ENCODE measurements at regions not wholly inside any gene's neighbourhood (a gene's known extent, or its start where the extent isn't known, plus 50 kb on each side); places are given as distances from the start of the nearest gene placed in this dataset.

- H3K9ac ChIP-seq, result no peak overlapping the region
- no peaks in the 10 kb centered on the region for H3K36me3 ChIP-seq
- no peak for TF ChIP-seq Cebpa-rat (IDR thresholded peaks at IDR 0.05)
- H3K4me2 ChIP-seq, result peak overlapping the region in 2 of 11 experiments; percentile 7 to 57; a peak in 2 of 22 replicates
- no peak overlapping the region for H3K27ac ChIP-seq
- no peaks in the 10 kb centered on the region for H4K20me1 ChIP-seq
- no peak overlapping the region for H3K4me3 ChIP-seq
- peaks cover 0 to 33% (median 9%) of the 10 kb centered on the region in 10 experiments; a peak in 13 of 20 replicates for H3K4me1 ChIP-seq
- no peaks in the 10 kb centered on the region for H3K27me3 ChIP-seq
- H3K9me3 ChIP-seq (replicated peaks in 1 of 11), result peaks cover 7 to 17% (median 10%) of the 10 kb centered on the region in 11 experiments; a peak in 16 of 22 replicates
Observed at GRCh38 chr4:102437111-102437510, 64.0 kb upstream of the NFKB1 start.

DNA sequence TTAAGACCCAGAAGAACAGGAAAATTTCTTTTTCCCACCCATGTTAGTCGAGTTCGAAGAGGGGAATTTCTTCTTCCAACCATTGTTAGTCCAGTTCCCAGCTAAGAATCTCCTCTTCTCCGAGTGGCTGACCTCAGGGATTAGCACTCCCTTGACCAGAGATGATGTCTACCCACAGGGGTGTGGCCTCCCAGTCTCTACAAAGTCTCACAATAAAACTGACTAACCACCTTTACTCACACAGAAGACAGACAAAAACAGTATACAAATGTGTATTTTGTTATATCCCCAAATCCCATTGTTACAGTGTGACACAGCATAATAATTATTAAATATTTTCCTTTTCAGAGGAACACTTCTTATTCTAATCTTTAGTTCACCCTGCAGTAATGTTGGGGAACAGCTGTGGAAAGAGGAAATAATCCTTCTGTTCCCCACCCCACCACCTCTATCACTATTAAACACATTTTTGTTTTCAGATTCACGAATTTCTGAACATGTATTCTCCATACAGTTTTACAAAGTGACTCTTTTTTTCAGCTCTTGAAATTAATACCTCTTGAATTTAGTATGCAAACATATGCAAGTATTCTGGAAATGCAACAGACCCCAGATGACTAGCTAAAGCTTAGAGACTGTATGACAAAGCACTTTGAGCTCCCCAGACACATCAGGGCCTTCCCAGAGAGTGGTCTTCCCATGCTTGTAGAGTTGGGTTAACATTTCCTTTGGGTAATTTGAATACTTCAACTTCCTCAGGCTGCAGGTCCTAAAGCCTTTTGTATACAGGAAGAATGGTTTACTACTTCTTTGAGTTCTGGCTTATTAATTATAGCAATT, 62.5 kb upstream of the NFKB1 start:
- Histone ChIP-seq H3K4me2 (peak overlapping the region in 8 of 11 experiments; percentile 2 to 75 (median 26); a peak in 10 of 22 replicates), H3K27me3 (no peaks in the 10 kb centered on the region), H3K4me1 (peaks cover 0 to 33% (median 9%) of the 10 kb centered on the region in 10 experiments; a peak in 13 of 20 replicates), H3K27ac (peak overlapping the region in 4 of 11 experiments; percentile 1 to 62 (median 27); a peak in 5 of 22 replicates), H3K9ac (0 out of 22 replicates have a peak overlapping the region, but pooled peaks of 1 of the 11 experiments have one; percentile 15), H3K4me3 (no peak overlapping the region), H4K20me1 (no peaks in the 10 kb centered on the region), H3K9me3 (replicated peaks in 1 of 11) (peaks cover 7 to 17% (median 10%) of the 10 kb centered on the region in 11 experiments; a peak in 16 of 22 replicates), H3K36me3 (no peaks in the 10 kb centered on the region)
- no peak for TF ChIP-seq Cebpa-rat (IDR thresholded peaks at IDR 0.05)

DNA sequence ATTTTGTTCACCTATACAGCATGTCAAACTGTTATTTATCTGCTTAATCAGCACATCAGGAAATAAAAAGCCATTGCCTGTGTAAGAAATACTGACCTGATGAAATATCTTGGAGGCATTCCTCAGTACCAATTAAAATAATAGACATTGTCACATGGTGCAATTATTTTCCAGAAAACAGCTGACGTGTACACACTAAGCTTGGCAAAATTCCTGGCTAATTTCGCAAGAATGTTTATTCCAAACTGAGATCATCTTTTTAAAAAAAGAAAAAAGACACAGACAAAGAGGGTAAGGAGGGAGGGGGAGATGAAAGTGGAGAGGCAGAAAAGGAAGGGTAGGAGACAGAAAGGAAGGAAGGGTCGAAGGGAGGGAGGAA, 61.9 kb upstream of the NFKB1 start:
- Histone ChIP-seq H3K9ac (no peak overlapping the region), H4K20me1 (no peaks in the 10 kb centered on the region), H3K4me2 (peak overlapping the region in 7 of 11 experiments; percentile 2 to 75 (median 33); a peak in 9 of 22 replicates), H3K27ac (peak overlapping the region in 4 of 11 experiments; percentile 1 to 62 (median 27); a peak in 5 of 22 replicates), H3K36me3 (no peaks in the 10 kb centered on the region), H3K4me1 (peaks cover 0 to 33% (median 9%) of the 10 kb centered on the region in 10 experiments; a peak in 13 of 20 replicates), H3K4me3 (no peak overlapping the region), H3K9me3 (replicated peaks in 1 of 11) (peaks cover 7 to 15% (median 10%) of the 10 kb centered on the region in 11 experiments; a peak in 16 of 22 replicates), H3K27me3 (no peaks in the 10 kb centered on the region)
- no peak for TF ChIP-seq Cebpa-rat (IDR thresholded peaks at IDR 0.05)

GRCh38 chr4:102439812-102440211, 61.3 kb upstream of the NFKB1 start:
- Histone ChIP-seq H4K20me1 (no peaks in the 10 kb centered on the region), H3K27me3 (no peaks in the 10 kb centered on the region), H3K36me3 (no peaks in the 10 kb centered on the region), H3K9me3 (replicated peaks in 1 of 11) (peaks cover 3 to 11% (median 6%) of the 10 kb centered on the region in 11 experiments; a peak in 16 of 22 replicates), H3K4me1 (peaks cover 0 to 33% (median 9%) of the 10 kb centered on the region in 10 experiments; a peak in 13 of 20 replicates), H3K9ac (no peak overlapping the region; a peak in 1 of 22 replicates), H3K4me2 (peak overlapping the region in 3 of 11 experiments; percentile 11 to 57 (median 54); a peak in 4 of 22 replicates), H3K4me3 (no peak overlapping the region), H3K27ac (peak overlapping the region in 2 of 11 experiments; percentile 40 to 62; a peak in 3 of 22 replicates)
- no peak for TF ChIP-seq Cebpa-rat (IDR thresholded peaks at IDR 0.05)

GRCh38 chr4:102440498-102440897, 60.7 kb upstream of the NFKB1 start:
- Histone ChIP-seq H3K36me3 (no peaks in the 10 kb centered on the region), H3K27me3 (no peaks in the 10 kb centered on the region), H3K27ac (peak overlapping the region in 1 of 11 experiments; percentile 62; a peak in 1 of 22 replicates), H3K9me3 (replicated peaks in 1 of 11) (peaks cover 0 to 4% (median 0%) of the 10 kb centered on the region in 11 experiments; a peak in 2 of 22 replicates), H3K9ac (no peak overlapping the region), H4K20me1 (no peaks in the 10 kb centered on the region), H3K4me2 (no peak overlapping the region), H3K4me1 (peaks cover 0 to 33% (median 9%) of the 10 kb centered on the region in 10 experiments; a peak in 13 of 20 replicates), H3K4me3 (no peak overlapping the region)
- TF ChIP-seq Cebpa-rat (IDR thresholded peaks at IDR 0.05), result no peak

- Histone ChIP-seq H3K9ac (no peak overlapping the region), H3K36me3 (no peaks in the 10 kb centered on the region), H3K27ac (no peak overlapping the region), H3K27me3 (no peaks in the 10 kb centered on the region), H3K4me3 (no peak overlapping the region), H3K4me1 (peaks cover 4 to 34% (median 13%) of the 10 kb centered on the region in 10 experiments; a peak in 19 of 20 replicates), H4K20me1 (no peaks in the 10 kb centered on the region), H3K9me3 (replicated peaks in 1 of 11) (no peaks in the 10 kb centered on the region), H3K4me2 (peak overlapping the region in 1 of 11 experiments; percentile 2; a peak in 1 of 22 replicates)
- no peak for TF ChIP-seq Cebpa-rat (IDR thresholded peaks at IDR 0.05)
Observed at GRCh38 chr4:102441978-102442911, 58.9 kb upstream of the NFKB1 start.

- no peak for TF ChIP-seq Cebpa-rat (IDR thresholded peaks at IDR 0.05)
- Histone ChIP-seq H3K9ac (no peak overlapping the region), H3K27me3 (no peaks in the 10 kb centered on the region), H3K4me3 (no peak overlapping the region), H3K9me3 (replicated peaks in 1 of 11) (no peaks in the 10 kb centered on the region), H4K20me1 (no peaks in the 10 kb centered on the region), H3K36me3 (no peaks in the 10 kb centered on the region), H3K27ac (no peak overlapping the region), H3K4me2 (no peak overlapping the region), H3K4me1 (peaks cover 9 to 19% (median 15%) of the 10 kb centered on the region in 10 experiments; a peak in 19 of 20 replicates)
Observed at GRCh38 chr4:102444752-102445151, 56.4 kb upstream of the NFKB1 start.

DNA sequence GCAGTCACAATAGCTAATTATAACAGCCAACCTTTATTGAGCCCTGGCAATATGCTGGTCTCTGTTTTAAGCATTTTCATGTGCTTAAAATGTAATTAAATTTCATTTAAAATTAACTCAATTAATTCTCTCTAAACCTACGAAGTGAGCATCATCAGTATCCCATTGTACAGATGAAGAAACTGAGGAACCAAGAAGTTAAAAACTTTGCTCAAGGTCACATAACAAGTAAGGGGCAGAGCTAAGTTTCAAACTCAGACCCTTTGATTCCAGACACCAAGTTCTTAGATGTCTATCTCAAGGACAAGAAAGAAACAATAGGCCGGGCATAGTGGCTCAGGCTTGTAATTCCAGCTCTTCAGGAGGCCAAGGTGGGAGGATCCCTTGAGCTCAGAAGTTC, 55.9 kb upstream of the NFKB1 start:
- Histone ChIP-seq H3K4me3 (no peak overlapping the region), H3K9ac (no peak overlapping the region), H3K27ac (no peak overlapping the region), H4K20me1 (no peaks in the 10 kb centered on the region), H3K9me3 (replicated peaks in 1 of 11) (no peaks in the 10 kb centered on the region), H3K36me3 (no peaks in the 10 kb centered on the region), H3K4me2 (no peak overlapping the region), H3K4me1 (peaks cover 9 to 15% (median 13%) of the 10 kb centered on the region in 10 experiments; a peak in 19 of 20 replicates), H3K27me3 (no peaks in the 10 kb centered on the region)
- no peak for TF ChIP-seq Cebpa-rat (IDR thresholded peaks at IDR 0.05)

All from BLaER1 treated with 17β-estradiol and CSF1 and Interleukin-3, amounts not matched to agents 10 nM and 100 nM (cell line).